K562 (cell line): ENCODE measurements at regions not wholly inside any gene's neighbourhood (a gene's known extent, or its start where the extent isn't known, plus 50 kb on each side); places are given as distances from the start of the nearest gene placed in this dataset.

Experiments used
- EHMT2 ChIP-seq: fragments of 450-650 bp; IDR thresholded peaks from 2 replicates; pipeline ENCODE4 v1.6.1; 2018; ENCODE audit warnings: antibody characterized with exemption
- MAZ ChIP-seq, 2 experiments: fragments of 450-650 bp in 1 of 2; sonication (generic) in 1 of 2; formaldehyde crosslinking; IDR thresholded peaks in 1 of 2; conservative IDR thresholded peaks in 1 of 2; 2 replicates each; pipeline versions ENCODE4 v1.4.0 to v1.5.0; 2020; ENCODE audit warnings: mild to moderate bottlenecking in 1 of 2, missing genetic modification reagents in 1 of 2
- ZEB2 ChIP-seq: fragments of 450-650 bp; IDR thresholded peaks from 2 replicates; pipeline ENCODE4 v1.6.1; 2016
- TF ChIP-seq, protein P1 (sequence below), 2 experiments: fragments of 450-650 bp; IDR thresholded peaks; 2 replicates each; pipeline ENCODE4 v1.6.1; 2018; ENCODE audit warnings: mild to moderate bottlenecking in 2 of 2, low read depth in 1 of 2; ENCODE audit not compliant: partially characterized antibody in 2 of 2
- TF ChIP-seq, protein P2 (sequence below): fragments of 450-650 bp; formaldehyde crosslinking; IDR thresholded peaks from 2 replicates; pipeline ENCODE4 v1.4.0; 2020; ENCODE audit warnings: mild to moderate bottlenecking, moderate library complexity
- TF ChIP-seq, protein P3 (sequence below): fragments of 250-450 bp; sonication (Bioruptor Pico); IDR thresholded peaks from 2 replicates; pipeline ENCODE4 v1.4.0; 2020; ENCODE audit warnings: mild to moderate bottlenecking, moderate library complexity, borderline replicate concordance

DNA sequence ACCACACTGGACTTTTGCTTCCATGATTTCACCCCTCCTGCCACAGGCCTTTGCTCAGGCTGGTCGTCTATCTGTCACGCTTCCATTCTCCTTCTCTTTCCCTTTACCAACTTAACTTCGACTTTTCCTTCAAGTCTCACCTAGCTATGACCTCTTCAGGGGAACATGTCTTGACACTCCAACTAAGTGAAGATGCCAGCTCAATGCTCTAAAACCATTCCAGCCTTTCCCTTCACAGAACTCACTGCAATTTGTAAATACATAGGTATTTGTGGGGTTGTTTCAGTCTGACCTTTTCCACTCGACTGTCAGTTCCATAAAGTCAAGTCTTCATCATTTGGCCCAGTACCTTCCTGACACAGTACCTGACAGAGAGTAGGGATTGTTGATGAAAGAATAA lies 358.6 kb upstream of the CAMK1G start (continued):
- TF ChIP-seq, protein P1, sequence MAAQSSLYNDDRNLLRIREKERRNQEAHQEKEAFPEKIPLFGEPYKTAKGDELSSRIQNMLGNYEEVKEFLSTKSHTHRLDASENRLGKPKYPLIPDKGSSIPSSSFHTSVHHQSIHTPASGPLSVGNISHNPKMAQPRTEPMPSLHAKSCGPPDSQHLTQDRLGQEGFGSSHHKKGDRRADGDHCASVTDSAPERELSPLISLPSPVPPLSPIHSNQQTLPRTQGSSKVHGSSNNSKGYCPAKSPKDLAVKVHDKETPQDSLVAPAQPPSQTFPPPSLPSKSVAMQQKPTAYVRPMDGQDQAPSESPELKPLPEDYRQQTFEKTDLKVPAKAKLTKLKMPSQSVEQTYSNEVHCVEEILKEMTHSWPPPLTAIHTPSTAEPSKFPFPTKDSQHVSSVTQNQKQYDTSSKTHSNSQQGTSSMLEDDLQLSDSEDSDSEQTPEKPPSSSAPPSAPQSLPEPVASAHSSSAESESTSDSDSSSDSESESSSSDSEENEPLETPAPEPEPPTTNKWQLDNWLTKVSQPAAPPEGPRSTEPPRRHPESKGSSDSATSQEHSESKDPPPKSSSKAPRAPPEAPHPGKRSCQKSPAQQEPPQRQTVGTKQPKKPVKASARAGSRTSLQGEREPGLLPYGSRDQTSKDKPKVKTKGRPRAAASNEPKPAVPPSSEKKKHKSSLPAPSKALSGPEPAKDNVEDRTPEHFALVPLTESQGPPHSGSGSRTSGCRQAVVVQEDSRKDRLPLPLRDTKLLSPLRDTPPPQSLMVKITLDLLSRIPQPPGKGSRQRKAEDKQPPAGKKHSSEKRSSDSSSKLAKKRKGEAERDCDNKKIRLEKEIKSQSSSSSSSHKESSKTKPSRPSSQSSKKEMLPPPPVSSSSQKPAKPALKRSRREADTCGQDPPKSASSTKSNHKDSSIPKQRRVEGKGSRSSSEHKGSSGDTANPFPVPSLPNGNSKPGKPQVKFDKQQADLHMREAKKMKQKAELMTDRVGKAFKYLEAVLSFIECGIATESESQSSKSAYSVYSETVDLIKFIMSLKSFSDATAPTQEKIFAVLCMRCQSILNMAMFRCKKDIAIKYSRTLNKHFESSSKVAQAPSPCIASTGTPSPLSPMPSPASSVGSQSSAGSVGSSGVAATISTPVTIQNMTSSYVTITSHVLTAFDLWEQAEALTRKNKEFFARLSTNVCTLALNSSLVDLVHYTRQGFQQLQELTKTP (IDR thresholded peaks at IDR 0.05; ENCODE audit: low read depth in 1 of 2, partially characterized antibody in 2 of 2): no peak
- no peak for TF ChIP-seq ZEB2
- TF ChIP-seq, protein P2, sequence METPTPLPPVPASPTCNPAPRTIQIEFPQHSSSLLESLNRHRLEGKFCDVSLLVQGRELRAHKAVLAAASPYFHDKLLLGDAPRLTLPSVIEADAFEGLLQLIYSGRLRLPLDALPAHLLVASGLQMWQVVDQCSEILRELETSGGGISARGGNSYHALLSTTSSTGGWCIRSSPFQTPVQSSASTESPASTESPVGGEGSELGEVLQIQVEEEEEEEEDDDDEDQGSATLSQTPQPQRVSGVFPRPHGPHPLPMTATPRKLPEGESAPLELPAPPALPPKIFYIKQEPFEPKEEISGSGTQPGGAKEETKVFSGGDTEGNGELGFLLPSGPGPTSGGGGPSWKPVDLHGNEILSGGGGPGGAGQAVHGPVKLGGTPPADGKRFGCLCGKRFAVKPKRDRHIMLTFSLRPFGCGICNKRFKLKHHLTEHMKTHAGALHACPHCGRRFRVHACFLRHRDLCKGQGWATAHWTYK (CRISPR knock-in tag): no peak
- TF ChIP-seq, protein P3, sequence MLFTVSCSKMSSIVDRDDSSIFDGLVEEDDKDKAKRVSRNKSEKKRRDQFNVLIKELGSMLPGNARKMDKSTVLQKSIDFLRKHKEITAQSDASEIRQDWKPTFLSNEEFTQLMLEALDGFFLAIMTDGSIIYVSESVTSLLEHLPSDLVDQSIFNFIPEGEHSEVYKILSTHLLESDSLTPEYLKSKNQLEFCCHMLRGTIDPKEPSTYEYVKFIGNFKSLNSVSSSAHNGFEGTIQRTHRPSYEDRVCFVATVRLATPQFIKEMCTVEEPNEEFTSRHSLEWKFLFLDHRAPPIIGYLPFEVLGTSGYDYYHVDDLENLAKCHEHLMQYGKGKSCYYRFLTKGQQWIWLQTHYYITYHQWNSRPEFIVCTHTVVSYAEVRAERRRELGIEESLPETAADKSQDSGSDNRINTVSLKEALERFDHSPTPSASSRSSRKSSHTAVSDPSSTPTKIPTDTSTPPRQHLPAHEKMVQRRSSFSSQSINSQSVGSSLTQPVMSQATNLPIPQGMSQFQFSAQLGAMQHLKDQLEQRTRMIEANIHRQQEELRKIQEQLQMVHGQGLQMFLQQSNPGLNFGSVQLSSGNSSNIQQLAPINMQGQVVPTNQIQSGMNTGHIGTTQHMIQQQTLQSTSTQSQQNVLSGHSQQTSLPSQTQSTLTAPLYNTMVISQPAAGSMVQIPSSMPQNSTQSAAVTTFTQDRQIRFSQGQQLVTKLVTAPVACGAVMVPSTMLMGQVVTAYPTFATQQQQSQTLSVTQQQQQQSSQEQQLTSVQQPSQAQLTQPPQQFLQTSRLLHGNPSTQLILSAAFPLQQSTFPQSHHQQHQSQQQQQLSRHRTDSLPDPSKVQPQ (CRISPR knock-in tag): no peak
- TF ChIP-seq EHMT2: no peak
- no peak for TF ChIP-seq MAZ (CRISPR knock-in tag; conservative IDR thresholded peaks at IDR 0.05 in 1 of 2, IDR thresholded peaks at IDR 0.05 in 1 of 2)
